Astrocyte (in vitro differentiated cells and primary cell): ENCODE measurements at regions not wholly inside any gene's neighbourhood (a gene's known extent, or its start where the extent isn't known, plus 50 kb on each side); places are given as distances from the start of the nearest gene placed in this dataset.
"Not testable (repeated sequence)": the region's sequence is repeated elsewhere in the genome, so short reads cannot be mapped to it uniquely, and the experiment has no call there.

Experiments
- DNase-seq: peaks from one replicate; pipeline ENCODE4 v3.0.0-alpha.2; 2010; ENCODE audit warnings: low read depth
- FAIRE-seq: peaks from 2 replicates; lab custom pipeline; 2011; peaks lifted over from hg19 to GRCh38; lab: Jason Lieb, UNC
- H2AFZ ChIP-seq: 2 replicates; pipeline ENCODE4 v1.6.0; 2012; ENCODE audit warnings: low read depth, low read length, inconsistent platforms
- H3K27ac ChIP-seq: 2 replicates; pipeline ENCODE4 v1.5.1; 2011; ENCODE audit warnings: low read depth, low read length, inconsistent platforms
- H3K27me3 ChIP-seq: 2 replicates; pipeline ENCODE4 v1.6.0; 2011; ENCODE audit warnings: low read length, inconsistent platforms; ENCODE audit not compliant: insufficient read depth
- H3K36me3 ChIP-seq: 2 replicates; pipeline ENCODE4 v1.5.1; 2011; ENCODE audit warnings: low read length, inconsistent platforms; ENCODE audit not compliant: insufficient read depth
- H3K4me1 ChIP-seq: 2 replicates; pipeline ENCODE4 v1.5.1; 2011; ENCODE audit warnings: low read length, inconsistent platforms; ENCODE audit not compliant: insufficient read depth
- H3K4me2 ChIP-seq: 2 replicates; pipeline ENCODE4 v1.6.0; 2012; ENCODE audit warnings: low read length, inconsistent platforms
- H3K4me3 ChIP-seq: 2 replicates; pipeline ENCODE4 v1.5.1; 2011; ENCODE audit warnings: low read depth, mild to moderate bottlenecking, low read length, inconsistent platforms; ENCODE audit not compliant: insufficient read depth
- H3K79me2 ChIP-seq: 2 replicates; pipeline ENCODE4 v1.6.0; 2012; ENCODE audit warnings: mild to moderate bottlenecking, low read length, inconsistent platforms; ENCODE audit not compliant: insufficient read depth
- H3K9ac ChIP-seq: 2 replicates; pipeline ENCODE4 v1.6.0; 2012; ENCODE audit warnings: mild to moderate bottlenecking, low read length, inconsistent platforms
- H3K9me3 ChIP-seq: 2 replicates; pipeline ENCODE4 v1.5.1; 2012; ENCODE audit warnings: low read depth, mild to moderate bottlenecking, low read length, inconsistent platforms; ENCODE audit not compliant: insufficient read depth
- H4K20me1 ChIP-seq: 2 replicates; pipeline ENCODE4 v1.6.0; 2012; ENCODE audit warnings: low read length, inconsistent platforms; ENCODE audit not compliant: insufficient read depth
- H3K27ac Mint-ChIP-seq: one replicate; pipeline ENCODE4 v1.8.0; 2021; ENCODE audit warnings: mild to moderate bottlenecking, mixed read lengths; ENCODE audit not compliant: unreplicated experiment
- H3K27me3 Mint-ChIP-seq: one replicate; pipeline ENCODE4 v1.8.0; 2021; ENCODE audit warnings: low read depth, mixed read lengths; ENCODE audit not compliant: unreplicated experiment
- H3K36me3 Mint-ChIP-seq: one replicate; pipeline ENCODE4 v1.8.0; 2021; ENCODE audit warnings: low read depth, mixed read lengths; ENCODE audit not compliant: unreplicated experiment
- H3K4me1 Mint-ChIP-seq: one replicate; pipeline ENCODE4 v1.8.0; 2021; ENCODE audit warnings: low read depth, mixed read lengths; ENCODE audit not compliant: unreplicated experiment
- H3K4me3 Mint-ChIP-seq: one replicate; pipeline ENCODE4 v1.8.0; 2021; ENCODE audit warnings: mild to moderate bottlenecking, moderate library complexity, mixed read lengths; ENCODE audit not compliant: unreplicated experiment
- H3K9me3 Mint-ChIP-seq: one replicate; pipeline ENCODE4 v1.8.0; 2021; ENCODE audit warnings: mild to moderate bottlenecking, mixed read lengths; ENCODE audit not compliant: unreplicated experiment
- CTCF ChIP-seq: IDR thresholded peaks from 2 replicates; pipeline ENCODE4 v1.5.1; 2011; ENCODE audit warnings: low read depth, mild to moderate bottlenecking, inconsistent platforms, low read length, moderate library complexity; ENCODE audit not compliant: insufficient read depth
- EZH2 ChIP-seq: IDR thresholded peaks from 2 replicates; pipeline ENCODE4 v1.6.1; 2012; ENCODE audit warnings: mild to moderate bottlenecking, low read length, inconsistent platforms; ENCODE audit not compliant: insufficient read depth

- Histone ChIP-seq H2AFZ (no peak overlapping the region), H3K4me2 (no peak overlapping the region), H3K4me1 (no peaks in the 10 kb centered on the region), H4K20me1 (no peaks in the 10 kb centered on the region), H3K9me3 (no peaks in the 10 kb centered on the region), H3K36me3 (no peaks in the 10 kb centered on the region), H3K27ac (no peak overlapping the region), H3K4me3 (no peak overlapping the region), H3K27me3 (no peaks in the 10 kb centered on the region), H3K79me2 (no peaks in the 10 kb centered on the region), H3K9ac (no peak overlapping the region)
- FAIRE-seq (no peak), DNase-seq (no peak)
- no peak for TF ChIP-seq EZH2
- H3K4me3 Mint-ChIP-seq = no peak overlapping the region
- H3K27me3 Mint-ChIP-seq = no peaks in the 10 kb centered on the region
- no peak overlapping the region for H3K27ac Mint-ChIP-seq
- no peaks in the 10 kb centered on the region for H3K36me3 Mint-ChIP-seq
- no peaks in the 10 kb centered on the region for H3K4me1 Mint-ChIP-seq
- H3K9me3 Mint-ChIP-seq = no peaks in the 10 kb centered on the region
Measured at GRCh38 chr5:8560776-8561175, 691.8 kb downstream of the MTRR start.

GRCh38 chr5:8561224-8561840, 692.4 kb downstream of the MTRR start:
- no peak for TF ChIP-seq EZH2
- TF ChIP-seq CTCF = no peak
- H3K27me3 ChIP-seq = no peaks in the 10 kb centered on the region
- Mint-ChIP-seq H3K36me3 (no peaks in the 10 kb centered on the region), H3K27ac (no peak overlapping the region), H3K4me1 (no peaks in the 10 kb centered on the region), H3K27me3 (no peaks in the 10 kb centered on the region), H3K9me3 (no peaks in the 10 kb centered on the region), H3K4me3 (no peak overlapping the region)
- H4K20me1 ChIP-seq = no peaks in the 10 kb centered on the region
- H3K79me2 ChIP-seq = no peaks in the 10 kb centered on the region
- H3K4me3 ChIP-seq = no peak overlapping the region
- H3K27ac ChIP-seq = no peak overlapping the region
- no peaks in the 10 kb centered on the region for H3K4me1 ChIP-seq
- no peak overlapping the region for H3K9ac ChIP-seq
- H3K9me3 ChIP-seq = no peaks in the 10 kb centered on the region
- no peak overlapping the region for H2AFZ ChIP-seq
- no peak for FAIRE-seq
- H3K36me3 ChIP-seq = no peaks in the 10 kb centered on the region
- DNase-seq = no peak
- H3K4me2 ChIP-seq = no peak overlapping the region

- Histone ChIP-seq H2AFZ (no peak overlapping the region), H3K27ac (no peak overlapping the region), H3K36me3 (no peaks in the 10 kb centered on the region), H3K4me2 (no peak overlapping the region), H3K9me3 (no peaks in the 10 kb centered on the region), H3K4me1 (no peaks in the 10 kb centered on the region), H4K20me1 (no peaks in the 10 kb centered on the region), H3K9ac (no peak overlapping the region), H3K79me2 (no peaks in the 10 kb centered on the region), H3K4me3 (no peak overlapping the region), H3K27me3 (no peaks in the 10 kb centered on the region)
- H3K27ac Mint-ChIP-seq = no peak overlapping the region
- no peaks in the 10 kb centered on the region for H3K27me3 Mint-ChIP-seq
- H3K4me3 Mint-ChIP-seq = no peak overlapping the region
- DNase-seq (no peak), FAIRE-seq (no peak)
- H3K9me3 Mint-ChIP-seq = no peaks in the 10 kb centered on the region
- TF ChIP-seq CTCF = no peak
- TF ChIP-seq EZH2 = no peak
- no peaks in the 10 kb centered on the region for H3K4me1 Mint-ChIP-seq
- H3K36me3 Mint-ChIP-seq = no peaks in the 10 kb centered on the region
Measured at GRCh38 chr5:8561854-8562253, 692.9 kb downstream of the MTRR start.

- H3K4me1 ChIP-seq, H3K27me3 ChIP-seq, H2AFZ ChIP-seq, H3K4me1 Mint-ChIP-seq, H3K9ac ChIP-seq, H3K27ac ChIP-seq, DNase-seq, H4K20me1 ChIP-seq, H3K27ac Mint-ChIP-seq, H3K9me3 Mint-ChIP-seq, H3K36me3 ChIP-seq, H3K27me3 Mint-ChIP-seq, H3K36me3 Mint-ChIP-seq, H3K9me3 ChIP-seq, H3K4me2 ChIP-seq, FAIRE-seq, H3K79me2 ChIP-seq, H3K4me3 Mint-ChIP-seq, H3K4me3 ChIP-seq: not testable (repeated sequence)
Measured at GRCh38 chr5:8563540-8563939, 694.6 kb downstream of the MTRR start.
